ENCODE measurements at regions not wholly inside any gene's neighbourhood (a gene's known extent, or its start where the extent isn't known, plus 50 kb on each side); places are given as distances from the start of the nearest gene placed in this dataset.

- no peak for DNase-seq (ENCODE audit: low read depth)
- no peak for TF ChIP-seq CTCF (IDR thresholded peaks at IDR 0.05; ENCODE audit: insufficient read depth, low read depth, low read length, missing control alignments)
- H3K4me3 ChIP-seq (ENCODE audit: low read length), result no peak overlapping the region
Observed at GRCh38 chr1:30469426-30469825, 254.0 kb downstream of the MATN1 start.

GRCh38 chr1:30467101-30467500 is 256.3 kb downstream of the MATN1 start:
- no peak for DNase-seq (ENCODE audit: low read depth)
- H3K4me3 ChIP-seq (ENCODE audit: low read length), result no peak overlapping the region
- no peak for TF ChIP-seq CTCF (IDR thresholded peaks at IDR 0.05; ENCODE audit: insufficient read depth, low read depth, low read length, missing control alignments)

GRCh38 chr1:30466610-30467009 is 256.8 kb downstream of the MATN1 start:
- TF ChIP-seq CTCF (IDR thresholded peaks at IDR 0.05; ENCODE audit: insufficient read depth, low read depth, low read length, missing control alignments), result no peak
- DNase-seq (ENCODE audit: low read depth), result no peak

GRCh38 chr1:30466026-30466425 is 257.4 kb downstream of the MATN1 start:
- TF ChIP-seq CTCF (IDR thresholded peaks at IDR 0.05; ENCODE audit: insufficient read depth, low read depth, low read length, missing control alignments), result no peak
- no peak for DNase-seq (ENCODE audit: low read depth)
- H3K4me3 ChIP-seq (ENCODE audit: low read length), result no peak overlapping the region

More at GRCh38 chr1:30466610-30467009, 256.8 kb downstream of the MATN1 start:
- no peak overlapping the region for H3K4me3 ChIP-seq (ENCODE audit: low read length)

- no peak for TF ChIP-seq CTCF (IDR thresholded peaks at IDR 0.05; ENCODE audit: insufficient read depth, low read depth, low read length, missing control alignments)
- no peak overlapping the region for H3K4me3 ChIP-seq (ENCODE audit: low read length)
- DNase-seq (ENCODE audit: low read depth), result no peak
Observed at GRCh38 chr1:30465096-30465495, 258.3 kb downstream of the MATN1 start.

GRCh38 chr1:30464187-30464617 is 259.2 kb downstream of the MATN1 start:
- no peak overlapping the region for H3K4me3 ChIP-seq (ENCODE audit: low read length)
- no peak for DNase-seq (ENCODE audit: low read depth)
- TF ChIP-seq CTCF (IDR thresholded peaks at IDR 0.05; ENCODE audit: insufficient read depth, low read depth, low read length, missing control alignments), result no peak

GRCh38 chr1:30462826-30463425 is 260.5 kb downstream of the MATN1 start:
- TF ChIP-seq CTCF (IDR thresholded peaks at IDR 0.05; ENCODE audit: insufficient read depth, low read depth, low read length, missing control alignments), result no peak
- no peak for DNase-seq (ENCODE audit: low read depth)
- H3K4me3 ChIP-seq (ENCODE audit: low read length), result no peak overlapping the region

Measured in epithelial cell of esophagus (primary cell).